ENCODE measurements at regions not wholly inside any gene's neighbourhood (a gene's known extent, or its start where the extent isn't known, plus 50 kb on each side); places are given as distances from the start of the nearest gene placed in this dataset.

DNA sequence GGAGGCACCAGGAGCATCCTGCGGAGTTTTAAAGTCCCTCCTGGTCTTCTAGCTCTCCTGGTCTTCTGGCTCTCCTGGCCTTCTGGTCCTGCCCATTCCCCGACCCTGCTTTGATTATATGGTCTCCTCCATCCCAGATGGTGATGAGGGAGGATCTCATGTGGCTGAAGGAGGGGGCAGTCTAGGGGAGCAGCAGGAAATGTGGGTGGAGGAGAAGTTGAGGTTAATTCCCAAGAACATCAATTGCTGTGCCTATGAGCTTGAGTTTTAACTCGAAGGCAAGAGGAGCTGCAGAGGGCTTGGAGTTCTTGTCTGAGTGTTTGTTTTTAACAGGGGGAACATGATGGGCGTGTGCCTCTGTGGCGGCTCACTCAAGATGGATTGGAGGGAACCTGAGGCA is 408.8 kb downstream of the MATN1 start:
- no peak for TF ChIP-seq POLR2A (IDR thresholded peaks at IDR 0.05)
- TF ChIP-seq, protein P1, sequence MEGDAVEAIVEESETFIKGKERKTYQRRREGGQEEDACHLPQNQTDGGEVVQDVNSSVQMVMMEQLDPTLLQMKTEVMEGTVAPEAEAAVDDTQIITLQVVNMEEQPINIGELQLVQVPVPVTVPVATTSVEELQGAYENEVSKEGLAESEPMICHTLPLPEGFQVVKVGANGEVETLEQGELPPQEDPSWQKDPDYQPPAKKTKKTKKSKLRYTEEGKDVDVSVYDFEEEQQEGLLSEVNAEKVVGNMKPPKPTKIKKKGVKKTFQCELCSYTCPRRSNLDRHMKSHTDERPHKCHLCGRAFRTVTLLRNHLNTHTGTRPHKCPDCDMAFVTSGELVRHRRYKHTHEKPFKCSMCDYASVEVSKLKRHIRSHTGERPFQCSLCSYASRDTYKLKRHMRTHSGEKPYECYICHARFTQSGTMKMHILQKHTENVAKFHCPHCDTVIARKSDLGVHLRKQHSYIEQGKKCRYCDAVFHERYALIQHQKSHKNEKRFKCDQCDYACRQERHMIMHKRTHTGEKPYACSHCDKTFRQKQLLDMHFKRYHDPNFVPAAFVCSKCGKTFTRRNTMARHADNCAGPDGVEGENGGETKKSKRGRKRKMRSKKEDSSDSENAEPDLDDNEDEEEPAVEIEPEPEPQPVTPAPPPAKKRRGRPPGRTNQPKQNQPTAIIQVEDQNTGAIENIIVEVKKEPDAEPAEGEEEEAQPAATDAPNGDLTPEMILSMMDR (IDR thresholded peaks at IDR 0.05): no peak
- no peak for DNase-seq
- Histone ChIP-seq H3K27me3 (no peaks in the 10 kb centered on the region), H3K4me3 (replicated peaks in 1 of 3) (no peak overlapping the region), H3K27ac (no peak overlapping the region), H3K36me3 (no peaks in the 10 kb centered on the region), H3K9me3 (no peaks in the 10 kb centered on the region), H3K4me1 (no peaks in the 10 kb centered on the region)
- whole genome bisulfite sequencing, 2 donors: 61% methylated on average over 5 of the region's 5 CpGs
- intact Hi-C loops (cut with DNase I): no loop called here

DNA sequence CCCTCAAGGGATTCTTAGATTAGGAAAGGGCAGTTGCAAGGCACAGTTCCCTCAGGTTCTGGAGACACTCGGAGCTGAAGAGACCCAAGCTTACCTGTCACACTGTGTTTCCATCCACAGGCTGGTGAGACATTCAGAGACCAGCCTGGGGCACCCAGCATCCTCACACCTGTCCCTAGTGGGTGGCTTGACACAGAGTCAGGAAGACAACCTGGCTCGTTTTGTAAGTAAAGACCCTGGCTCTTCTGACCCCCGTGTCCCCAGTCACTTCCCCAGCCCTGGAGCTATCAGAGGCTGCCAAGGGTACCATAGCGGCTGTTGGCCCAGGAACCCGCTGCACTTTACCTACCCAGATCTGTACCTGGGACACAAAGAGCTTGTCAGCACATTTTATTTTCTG is 409.8 kb downstream of the MATN1 start:
- H3K27me3 ChIP-seq: no peaks in the 10 kb centered on the region
- no peaks in the 10 kb centered on the region for H3K36me3 ChIP-seq
- 72 to 76% methylated on average over 5 of the region's 5 CpGs for WGBS, 2 donors
- TF ChIP-seq, protein P1 (IDR thresholded peaks at IDR 0.05): no peak
- TF ChIP-seq POLR2A (IDR thresholded peaks at IDR 0.05): no peak
- no peak for DNase-seq
- H3K4me3 ChIP-seq (replicated peaks in 1 of 3): no peak overlapping the region
- intact Hi-C loops (cut with DNase I): no loop called here
- H3K4me1 ChIP-seq: no peaks in the 10 kb centered on the region
- no peak overlapping the region for H3K27ac ChIP-seq
- H3K9me3 ChIP-seq: no peaks in the 10 kb centered on the region

DNA sequence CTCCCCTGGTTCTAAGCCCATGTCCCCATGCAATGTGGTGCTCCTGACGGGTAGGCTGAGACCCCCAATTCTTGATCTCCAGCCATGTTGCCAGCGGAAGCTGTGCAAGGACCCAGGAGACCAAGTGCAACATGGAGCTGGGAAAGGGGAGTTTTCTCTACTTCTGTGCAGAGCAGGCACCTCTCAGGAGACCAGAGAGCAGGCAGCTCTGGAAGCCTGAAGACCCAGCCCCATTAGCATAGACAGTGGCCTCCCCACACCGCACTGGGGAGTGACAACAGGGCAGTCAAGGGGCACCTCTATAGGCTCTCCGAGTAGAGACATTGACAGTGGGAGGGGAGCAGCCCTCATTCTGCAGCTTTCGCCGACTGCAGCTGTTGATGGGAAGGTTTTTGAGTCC is 410.2 kb downstream of the MATN1 start:
- no peak overlapping the region for H3K27ac ChIP-seq
- H3K4me3 ChIP-seq (replicated peaks in 1 of 3): no peak overlapping the region
- 78 to 80% methylated on average over 5 to 6 of the region's 6 CpGs for WGBS, 2 donors
- no peaks in the 10 kb centered on the region for H3K27me3 ChIP-seq
- no peaks in the 10 kb centered on the region for H3K9me3 ChIP-seq
- H3K4me1 ChIP-seq: no peaks in the 10 kb centered on the region
- TF ChIP-seq, protein P1 (IDR thresholded peaks at IDR 0.05): no peak
- TF ChIP-seq POLR2A (IDR thresholded peaks at IDR 0.05): no peak
- no peaks in the 10 kb centered on the region for H3K36me3 ChIP-seq
- intact Hi-C loops (cut with DNase I): no loop called here
- no peak for DNase-seq

DNA sequence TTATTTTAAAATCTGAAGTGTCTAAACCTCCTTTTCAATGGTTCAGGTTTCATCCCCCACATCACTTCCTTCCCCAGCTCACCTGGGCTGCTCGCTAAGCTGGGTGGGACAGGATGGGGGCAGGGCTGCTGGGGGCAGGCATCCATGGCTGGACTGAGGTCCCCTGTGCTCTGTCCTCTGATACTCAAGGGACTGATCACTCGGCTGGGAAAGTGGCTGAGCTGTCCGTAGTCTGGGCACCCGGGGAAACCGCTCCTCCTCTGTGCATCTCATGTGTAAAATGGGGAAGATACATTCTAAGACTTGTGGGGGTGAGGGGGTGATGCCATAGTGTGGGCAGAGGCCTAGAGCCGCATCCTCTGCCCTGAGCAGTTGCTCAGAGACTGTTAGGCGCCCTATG is 411.2 kb downstream of the MATN1 start:
- no peak for DNase-seq
- TF ChIP-seq, protein P1 (IDR thresholded peaks at IDR 0.05): no peak
- no peak for TF ChIP-seq POLR2A (IDR thresholded peaks at IDR 0.05)
- Histone ChIP-seq H3K27ac (no peak overlapping the region), H3K27me3 (no peaks in the 10 kb centered on the region), H3K4me3 (replicated peaks in 1 of 3) (no peak overlapping the region), H3K9me3 (no peaks in the 10 kb centered on the region), H3K4me1 (no peaks in the 10 kb centered on the region), H3K36me3 (no peaks in the 10 kb centered on the region)
- intact Hi-C loops (cut with DNase I): no loop called here
- WGBS, 2 donors: 67 to 72% methylated on average over 7 of the region's 7 CpGs

DNA sequence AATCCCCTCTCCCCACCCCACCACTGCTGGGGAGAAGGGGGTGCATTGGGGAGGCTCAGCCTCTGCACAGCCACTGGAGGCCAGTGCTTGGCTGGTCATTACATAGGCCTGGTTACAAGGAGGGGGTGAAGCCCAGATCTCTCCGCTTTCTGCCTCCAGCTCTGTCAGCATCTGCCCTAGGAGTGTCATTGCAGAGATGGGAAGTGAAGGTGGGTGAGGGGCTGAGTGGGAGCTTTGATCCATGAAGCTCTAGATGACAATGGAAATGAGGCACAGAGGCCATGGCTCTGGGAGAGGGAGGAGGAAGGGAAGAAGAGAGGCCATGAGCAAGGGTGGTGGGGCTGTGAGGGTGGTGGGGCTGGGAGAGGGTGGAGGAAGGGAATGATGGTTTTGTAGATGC is 411.6 kb downstream of the MATN1 start:
- H3K4me1 ChIP-seq: no peaks in the 10 kb centered on the region
- no peak for TF ChIP-seq POLR2A (IDR thresholded peaks at IDR 0.05)
- TF ChIP-seq, protein P1 (IDR thresholded peaks at IDR 0.05): no peak
- intact Hi-C loops (cut with DNase I): no loop called here
- WGBS, 2 donors: 90 to 92% methylated on average over 1 of the region's 1 CpG
- no peak for DNase-seq
- H3K4me3 ChIP-seq (replicated peaks in 1 of 3): no peak overlapping the region
- H3K36me3 ChIP-seq: no peaks in the 10 kb centered on the region
- no peaks in the 10 kb centered on the region for H3K9me3 ChIP-seq
- H3K27me3 ChIP-seq: no peaks in the 10 kb centered on the region
- H3K27ac ChIP-seq: no peak overlapping the region

All from thyroid gland (tissue), 4 donors.